ENCODE measurements at regions not wholly inside any gene's neighbourhood (a gene's known extent, or its start where the extent isn't known, plus 50 kb on each side); places are given as distances from the start of the nearest gene placed in this dataset.

GRCh38 chr14:89681086-89682018, 264.3 kb upstream of the FOXN3 start:
- Histone ChIP-seq H3K4me3 (no peak overlapping the region), H3K27ac (ENCODE audit: extremely low read depth, low read depth, low read length) (no peak overlapping the region), H3K36me3 (ENCODE audit: control insufficient read depth, insufficient read depth, low read length) (no peaks in the 10 kb centered on the region), H3K27me3 (ENCODE audit: control insufficient read depth in 2 of 2, insufficient read depth in 2 of 2, low read length in 2 of 2) (no peaks in the 10 kb centered on the region), H3K79me2 (ENCODE audit: control insufficient read depth, insufficient read depth, low read length) (no peaks in the 10 kb centered on the region), H3K9me1 (ENCODE audit: control insufficient read depth, insufficient read depth, low read length) (no peaks in the 10 kb centered on the region), H4K20me1 (replicated peaks; ENCODE audit: control insufficient read depth, insufficient read depth, low read length) (no peaks in the 10 kb centered on the region), H2AFZ (ENCODE audit: low read depth, low read length) (no peak overlapping the region), H3K9me3 (replicated peaks; ENCODE audit: control insufficient read depth, insufficient read depth, low read depth, low read length) (no peaks in the 10 kb centered on the region), H3K4me1 (replicated peaks in 1 of 2; ENCODE audit: control insufficient read depth in 2 of 2, insufficient read depth in 2 of 2, low read length in 2 of 2) (no peaks in the 10 kb centered on the region), H3K4me2 (ENCODE audit: insufficient read depth, low read length) (no peak overlapping the region), H3K9ac (ENCODE audit: insufficient read depth in 1 of 2, low read depth in 2 of 2, low read length in 2 of 2) (no peak overlapping the region)
- 9% methylated on average over 7 of the region's 9 CpGs for WGBS (ENCODE audit: insufficient coverage, low coverage, missing lambda C conversion rate)
- TF ChIP-seq RBM39 (optimal IDR thresholded peaks at IDR 0.05; ENCODE audit: low read depth, low read length) (no peak), KLF13 (tag; IDR thresholded peaks at IDR 0.05; ENCODE audit: borderline replicate concordance, low read depth) (no peak), HSF4 (CRISPR knock-in tag; IDR thresholded peaks at IDR 0.05; ENCODE audit: borderline replicate concordance) (no peak), ZBTB17 (CRISPR knock-in tag; IDR thresholded peaks at IDR 0.05) (no peak), CHD7 (IDR thresholded peaks at IDR 0.05; ENCODE audit: low read depth, low read length) (no peak), TCF7L2 (IDR thresholded peaks at IDR 0.05; ENCODE audit: low read depth, low read length) (no peak), E2F4 (CRISPR knock-in tag; IDR thresholded peaks at IDR 0.05; ENCODE audit: low read depth) (no peak)
- intact Hi-C loops (cut with micrococcal nuclease), result no loop called here
- no TSS peak for BruUV-seq (replicated peaks)
- CTCF ChIA-PET (ENCODE audit: low intra/inter-chr PET ratio), result no interaction called here
- ATAC-seq (no peak), FAIRE-seq (no peak), DNase-seq (ENCODE audit: extremely low read depth in 1 of 4, low spot score in 3 of 4) (no peak)
- POLR2A ChIA-PET, result no interaction called here
- in situ Hi-C loops (cut with MboI), result no loop called here
